ENCODE measurements at regions not wholly inside any gene's neighbourhood (a gene's known extent, or its start where the extent isn't known, plus 50 kb on each side); places are given as distances from the start of the nearest gene placed in this dataset.

GRCh38 chr3:144413068-144413467 is 441.4 kb downstream of the DIPK2A start:
- Histone ChIP-seq H3K27ac (ENCODE audit: low read depth, low read length) (no peak overlapping the region), H3K27me3 (ENCODE audit: insufficient read depth, low read length) (no peaks in the 10 kb centered on the region), H3K4me2 (ENCODE audit: low read length) (no peak overlapping the region), H4K20me1 (ENCODE audit: insufficient read depth, low read length) (no peaks in the 10 kb centered on the region), H3K4me3 (ENCODE audit: insufficient read depth, low read depth, low read length) (no peak overlapping the region), H2AFZ (ENCODE audit: low read depth, low read length) (no peak overlapping the region), H3K36me3 (ENCODE audit: insufficient read depth, low read length) (no peaks in the 10 kb centered on the region), H3K4me1 (ENCODE audit: insufficient read depth, low read length) (no peaks in the 10 kb centered on the region), H3K79me2 (ENCODE audit: insufficient read depth, low read length) (no peaks in the 10 kb centered on the region), H3K9ac (ENCODE audit: low read length) (no peak overlapping the region), H3K9me3 (ENCODE audit: insufficient read depth, low read depth, low read length) (no peaks in the 10 kb centered on the region)
- no peak for DNase-seq (ENCODE audit: low read depth)
- TF ChIP-seq EZH2 (IDR thresholded peaks at IDR 0.05; ENCODE audit: insufficient read depth, low read length), result no peak
- no peak for TF ChIP-seq CTCF (IDR thresholded peaks at IDR 0.05; ENCODE audit: insufficient read depth, low read depth, low read length)
- Mint-ChIP-seq H3K4me3 (ENCODE audit: unreplicated experiment) (no peak overlapping the region), H3K4me1 (ENCODE audit: low read depth, unreplicated experiment) (no peaks in the 10 kb centered on the region), H3K27ac (ENCODE audit: unreplicated experiment) (no peak overlapping the region), H3K27me3 (ENCODE audit: low read depth, unreplicated experiment) (no peaks in the 10 kb centered on the region), H3K9me3 (ENCODE audit: unreplicated experiment) (no peaks in the 10 kb centered on the region), H3K36me3 (ENCODE audit: low read depth, unreplicated experiment) (no peaks in the 10 kb centered on the region)
- no peak for FAIRE-seq

DNA sequence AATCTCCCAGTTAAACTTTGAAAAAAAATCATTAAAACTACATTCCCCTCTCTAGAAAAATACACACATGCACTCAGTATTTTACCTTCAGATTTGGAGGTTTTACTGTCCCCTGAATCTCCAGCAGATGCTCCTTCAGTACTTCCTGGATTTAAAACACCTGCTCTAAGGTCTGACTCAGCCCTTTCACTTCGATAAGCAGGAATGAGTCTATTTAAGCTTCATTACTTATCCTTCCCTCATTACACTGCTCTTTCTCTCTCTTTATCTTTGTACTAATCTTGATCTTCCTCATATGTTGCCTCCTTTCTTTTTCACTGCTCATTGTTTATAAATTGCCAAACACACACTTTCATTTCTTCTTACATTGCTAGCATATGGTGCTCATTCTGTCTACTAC is 443.9 kb downstream of the DIPK2A start:
- TF ChIP-seq EZH2 (IDR thresholded peaks at IDR 0.05; ENCODE audit: insufficient read depth, low read length), result no peak
- no peak for TF ChIP-seq CTCF (IDR thresholded peaks at IDR 0.05; ENCODE audit: insufficient read depth, low read depth, low read length)

GRCh38 chr3:144424606-144425005 is 453.0 kb downstream of the DIPK2A start:
- no peak overlapping the region for H3K4me3 Mint-ChIP-seq (ENCODE audit: unreplicated experiment)
- Histone ChIP-seq H3K4me2 (ENCODE audit: low read length) (no peak overlapping the region), H3K27ac (ENCODE audit: low read depth, low read length) (no peak overlapping the region), H2AFZ (ENCODE audit: low read depth, low read length) (no peak overlapping the region), H3K79me2 (ENCODE audit: insufficient read depth, low read length) (no peaks in the 10 kb centered on the region), H3K4me3 (ENCODE audit: insufficient read depth, low read depth, low read length) (no peak overlapping the region), H3K9me3 (ENCODE audit: insufficient read depth, low read depth, low read length) (no peaks in the 10 kb centered on the region), H3K4me1 (ENCODE audit: insufficient read depth, low read length) (no peaks in the 10 kb centered on the region), H3K9ac (ENCODE audit: low read length) (no peak overlapping the region), H3K27me3 (ENCODE audit: insufficient read depth, low read length) (no peaks in the 10 kb centered on the region), H3K36me3 (ENCODE audit: insufficient read depth, low read length) (no peaks in the 10 kb centered on the region), H4K20me1 (ENCODE audit: insufficient read depth, low read length) (no peaks in the 10 kb centered on the region)
- H3K27me3 Mint-ChIP-seq (ENCODE audit: low read depth, unreplicated experiment), result no peaks in the 10 kb centered on the region
- H3K9me3 Mint-ChIP-seq (ENCODE audit: unreplicated experiment), result no peaks in the 10 kb centered on the region
- H3K4me1 Mint-ChIP-seq (ENCODE audit: low read depth, unreplicated experiment), result no peaks in the 10 kb centered on the region
- FAIRE-seq (no peak), DNase-seq (ENCODE audit: low read depth) (no peak)
- TF ChIP-seq EZH2 (IDR thresholded peaks at IDR 0.05; ENCODE audit: insufficient read depth, low read length) (no peak), CTCF (IDR thresholded peaks at IDR 0.05; ENCODE audit: insufficient read depth, low read depth, low read length) (no peak)
- H3K27ac Mint-ChIP-seq (ENCODE audit: unreplicated experiment), result no peak overlapping the region
- H3K36me3 Mint-ChIP-seq (ENCODE audit: low read depth, unreplicated experiment), result no peaks in the 10 kb centered on the region

More for the DNA sequence above, 443.9 kb downstream of the DIPK2A start:
- H3K4me1 Mint-ChIP-seq (ENCODE audit: low read depth, unreplicated experiment), result no peaks in the 10 kb centered on the region
- H3K4me3 Mint-ChIP-seq (ENCODE audit: unreplicated experiment), result no peak overlapping the region
- H3K79me2 ChIP-seq (ENCODE audit: insufficient read depth, low read length), result no peaks in the 10 kb centered on the region
- H3K9ac ChIP-seq (ENCODE audit: low read length), result no peak overlapping the region
- no peak overlapping the region for H3K27ac Mint-ChIP-seq (ENCODE audit: unreplicated experiment)
- H3K9me3 Mint-ChIP-seq (ENCODE audit: unreplicated experiment), result no peaks in the 10 kb centered on the region
- H3K4me3 ChIP-seq (ENCODE audit: insufficient read depth, low read depth, low read length), result no peak overlapping the region
- no peak overlapping the region for H3K27ac ChIP-seq (ENCODE audit: low read depth, low read length)
- no peak overlapping the region for H2AFZ ChIP-seq (ENCODE audit: low read depth, low read length)
- no peaks in the 10 kb centered on the region for H3K27me3 Mint-ChIP-seq (ENCODE audit: low read depth, unreplicated experiment)
- H3K4me1 ChIP-seq (ENCODE audit: insufficient read depth, low read length), result no peaks in the 10 kb centered on the region
- no peaks in the 10 kb centered on the region for H3K9me3 ChIP-seq (ENCODE audit: insufficient read depth, low read depth, low read length)
- DNase-seq (ENCODE audit: low read depth) (no peak), FAIRE-seq (no peak)
- H3K4me2 ChIP-seq (ENCODE audit: low read length), result no peak overlapping the region
- no peaks in the 10 kb centered on the region for H3K27me3 ChIP-seq (ENCODE audit: insufficient read depth, low read length)
- no peaks in the 10 kb centered on the region for H3K36me3 ChIP-seq (ENCODE audit: insufficient read depth, low read length)
- no peaks in the 10 kb centered on the region for H4K20me1 ChIP-seq (ENCODE audit: insufficient read depth, low read length)
- H3K36me3 Mint-ChIP-seq (ENCODE audit: low read depth, unreplicated experiment), result no peaks in the 10 kb centered on the region

All from astrocyte (in vitro differentiated cells and primary cell).